ENCODE measurements at regions not wholly inside any gene's neighbourhood (a gene's known extent, or its start where the extent isn't known, plus 50 kb on each side); places are given as distances from the start of the nearest gene placed in this dataset.

DNA sequence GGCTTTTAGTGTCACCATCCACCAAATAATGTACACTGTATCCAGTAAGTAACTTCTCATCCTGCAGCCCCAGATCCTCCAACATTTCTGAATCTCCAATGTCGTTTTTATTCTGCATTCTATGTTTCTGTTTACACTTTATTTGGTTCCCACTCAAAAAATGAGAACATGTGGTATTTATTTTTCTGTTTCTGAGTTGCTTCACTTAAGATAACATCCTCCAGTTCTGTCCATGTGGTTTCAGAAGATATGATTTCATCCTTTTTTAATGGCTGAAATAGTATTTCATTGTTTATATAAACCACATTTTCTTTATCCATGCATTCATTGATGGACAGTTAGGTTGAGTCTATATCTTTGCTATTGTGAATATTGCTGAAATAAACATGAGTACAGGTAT lies 677.3 kb upstream of the FTMT start:
- no TSS peak for BruUV-seq (replicated peaks)
- no peaks in the 10 kb centered on the region for H3K9me1 ChIP-seq (ENCODE audit: control insufficient read depth, insufficient read depth, low read length)
- CTCF ChIA-PET (ENCODE audit: low intra/inter-chr PET ratio), result no interaction called here
- intact Hi-C loops (cut with micrococcal nuclease) (no loop called here), in situ Hi-C loops (cut with MboI) (no loop called here)
- no peak for FAIRE-seq
- no peaks in the 10 kb centered on the region for H4K20me1 ChIP-seq (replicated peaks; ENCODE audit: control insufficient read depth, insufficient read depth, low read length)
- H3K27me3 ChIP-seq (ENCODE audit: control insufficient read depth in 2 of 2, insufficient read depth in 2 of 2, low read length in 2 of 2), result no peaks in the 10 kb centered on the region
- no peak overlapping the region for H3K27ac ChIP-seq (ENCODE audit: extremely low read depth, low read depth, low read length)
- no peak overlapping the region for H2AFZ ChIP-seq (ENCODE audit: low read depth, low read length)
- TF ChIP-seq, protein P1, sequence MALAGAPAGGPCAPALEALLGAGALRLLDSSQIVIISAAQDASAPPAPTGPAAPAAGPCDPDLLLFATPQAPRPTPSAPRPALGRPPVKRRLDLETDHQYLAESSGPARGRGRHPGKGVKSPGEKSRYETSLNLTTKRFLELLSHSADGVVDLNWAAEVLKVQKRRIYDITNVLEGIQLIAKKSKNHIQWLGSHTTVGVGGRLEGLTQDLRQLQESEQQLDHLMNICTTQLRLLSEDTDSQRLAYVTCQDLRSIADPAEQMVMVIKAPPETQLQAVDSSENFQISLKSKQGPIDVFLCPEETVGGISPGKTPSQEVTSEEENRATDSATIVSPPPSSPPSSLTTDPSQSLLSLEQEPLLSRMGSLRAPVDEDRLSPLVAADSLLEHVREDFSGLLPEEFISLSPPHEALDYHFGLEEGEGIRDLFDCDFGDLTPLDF (CRISPR knock-in tag; IDR thresholded peaks at IDR 0.05), result no peak
- TF ChIP-seq, protein P2, sequence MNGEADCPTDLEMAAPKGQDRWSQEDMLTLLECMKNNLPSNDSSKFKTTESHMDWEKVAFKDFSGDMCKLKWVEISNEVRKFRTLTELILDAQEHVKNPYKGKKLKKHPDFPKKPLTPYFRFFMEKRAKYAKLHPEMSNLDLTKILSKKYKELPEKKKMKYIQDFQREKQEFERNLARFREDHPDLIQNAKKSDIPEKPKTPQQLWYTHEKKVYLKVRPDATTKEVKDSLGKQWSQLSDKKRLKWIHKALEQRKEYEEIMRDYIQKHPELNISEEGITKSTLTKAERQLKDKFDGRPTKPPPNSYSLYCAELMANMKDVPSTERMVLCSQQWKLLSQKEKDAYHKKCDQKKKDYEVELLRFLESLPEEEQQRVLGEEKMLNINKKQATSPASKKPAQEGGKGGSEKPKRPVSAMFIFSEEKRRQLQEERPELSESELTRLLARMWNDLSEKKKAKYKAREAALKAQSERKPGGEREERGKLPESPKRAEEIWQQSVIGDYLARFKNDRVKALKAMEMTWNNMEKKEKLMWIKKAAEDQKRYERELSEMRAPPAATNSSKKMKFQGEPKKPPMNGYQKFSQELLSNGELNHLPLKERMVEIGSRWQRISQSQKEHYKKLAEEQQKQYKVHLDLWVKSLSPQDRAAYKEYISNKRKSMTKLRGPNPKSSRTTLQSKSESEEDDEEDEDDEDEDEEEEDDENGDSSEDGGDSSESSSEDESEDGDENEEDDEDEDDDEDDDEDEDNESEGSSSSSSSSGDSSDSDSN (IDR thresholded peaks at IDR 0.05; ENCODE audit: borderline replicate concordance in 1 of 2, low read depth in 2 of 2, low read length in 2 of 2), result no peak
- H3K79me2 ChIP-seq (ENCODE audit: control insufficient read depth, insufficient read depth, low read length), result no peaks in the 10 kb centered on the region
- ATAC-seq, result no peak
- no peak overlapping the region for H3K4me3 ChIP-seq
- no peaks in the 10 kb centered on the region for H3K36me3 ChIP-seq (ENCODE audit: control insufficient read depth, insufficient read depth, low read length)
- H3K4me2 ChIP-seq (ENCODE audit: insufficient read depth, low read length), result no peak overlapping the region
- POLR2A ChIA-PET, result no interaction called here
- no peaks in the 10 kb centered on the region for H3K4me1 ChIP-seq (replicated peaks in 1 of 2; ENCODE audit: control insufficient read depth in 2 of 2, insufficient read depth in 2 of 2, low read length in 2 of 2)
- H3K9me3 ChIP-seq (replicated peaks; ENCODE audit: control insufficient read depth, insufficient read depth, low read depth, low read length), result no peaks in the 10 kb centered on the region
- no peak overlapping the region for H3K9ac ChIP-seq (ENCODE audit: insufficient read depth in 1 of 2, low read depth in 2 of 2, low read length in 2 of 2)
- DNase-seq (ENCODE audit: extremely low read depth in 1 of 4, low spot score in 3 of 4), result no peak
- WGBS (ENCODE audit: insufficient coverage, low coverage, missing lambda C conversion rate), result 0% methylated on average over 1 of the region's 1 CpG

All from K562 (cell line).